Inferior parietal cortex (tissue), 1 donor: ENCODE measurements at regions not wholly inside any gene's neighbourhood (a gene's known extent, or its start where the extent isn't known, plus 50 kb on each side); places are given as distances from the start of the nearest gene placed in this dataset.

Experiments used
- DNase-seq: peaks from one replicate; pipeline ENCODE4 v3.0.0-alpha.2; 2016; ENCODE audit errors: extremely low spot score

DNA sequence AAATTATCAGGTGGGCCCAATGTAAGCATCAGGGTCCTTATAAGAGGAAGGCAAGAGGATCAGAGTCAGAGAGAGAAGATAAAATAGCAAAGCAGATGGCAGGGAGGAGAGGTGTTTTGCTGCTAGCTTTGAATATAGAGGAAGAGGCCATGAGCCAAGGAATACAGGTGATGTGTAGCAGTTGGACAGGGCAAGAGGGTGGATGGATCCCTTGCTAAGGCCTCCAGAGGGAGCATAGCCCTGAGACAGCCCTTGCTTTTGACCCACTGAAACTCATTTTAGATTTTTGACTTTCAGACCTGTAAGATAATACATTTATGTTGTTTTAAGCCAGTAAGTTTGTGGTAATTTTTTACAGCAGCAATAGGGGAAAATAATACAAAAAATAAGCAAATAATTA is 116.6 kb upstream of the PARD3B start:
- DNase-seq: no peak

DNA sequence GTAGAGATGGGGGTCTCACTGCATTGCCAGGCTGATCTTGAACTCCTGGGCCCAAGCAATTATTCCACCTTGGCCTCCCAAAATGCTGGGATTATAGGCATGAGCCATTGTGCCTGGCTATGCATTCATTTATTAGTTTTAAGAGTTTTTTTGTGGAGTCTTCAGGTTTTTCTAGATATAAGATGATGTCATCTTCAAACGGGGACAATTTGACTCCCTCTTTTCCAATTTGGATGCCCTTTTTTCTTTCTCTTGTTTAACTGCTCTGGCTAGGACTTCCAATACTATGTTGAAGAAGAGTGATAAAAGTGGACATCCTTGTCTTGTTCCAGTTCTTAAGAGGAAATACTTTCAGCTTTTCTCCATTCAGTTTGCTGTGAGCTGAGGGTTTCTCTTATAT is 113.7 kb upstream of the PARD3B start:
- no peak for DNase-seq

DNA sequence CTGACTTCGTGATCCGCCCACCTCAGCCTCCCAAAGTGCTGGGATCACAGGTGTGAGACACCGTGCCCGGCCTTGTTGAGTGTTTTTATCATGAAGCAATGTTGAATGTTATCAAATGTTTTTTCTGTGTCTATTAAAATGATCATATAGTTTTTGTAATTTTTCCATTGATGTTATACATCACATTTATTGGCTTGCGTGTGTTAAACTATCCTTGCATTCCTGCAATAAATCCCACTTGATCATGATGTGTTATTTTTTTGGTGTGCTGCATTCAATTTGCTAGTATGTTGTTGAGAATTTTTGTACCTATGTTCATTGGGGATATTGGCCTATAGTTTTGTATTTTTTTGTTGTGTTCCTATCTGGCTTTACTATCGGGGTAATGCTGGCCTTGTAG is 113.1 kb upstream of the PARD3B start:
- no peak for DNase-seq

DNA sequence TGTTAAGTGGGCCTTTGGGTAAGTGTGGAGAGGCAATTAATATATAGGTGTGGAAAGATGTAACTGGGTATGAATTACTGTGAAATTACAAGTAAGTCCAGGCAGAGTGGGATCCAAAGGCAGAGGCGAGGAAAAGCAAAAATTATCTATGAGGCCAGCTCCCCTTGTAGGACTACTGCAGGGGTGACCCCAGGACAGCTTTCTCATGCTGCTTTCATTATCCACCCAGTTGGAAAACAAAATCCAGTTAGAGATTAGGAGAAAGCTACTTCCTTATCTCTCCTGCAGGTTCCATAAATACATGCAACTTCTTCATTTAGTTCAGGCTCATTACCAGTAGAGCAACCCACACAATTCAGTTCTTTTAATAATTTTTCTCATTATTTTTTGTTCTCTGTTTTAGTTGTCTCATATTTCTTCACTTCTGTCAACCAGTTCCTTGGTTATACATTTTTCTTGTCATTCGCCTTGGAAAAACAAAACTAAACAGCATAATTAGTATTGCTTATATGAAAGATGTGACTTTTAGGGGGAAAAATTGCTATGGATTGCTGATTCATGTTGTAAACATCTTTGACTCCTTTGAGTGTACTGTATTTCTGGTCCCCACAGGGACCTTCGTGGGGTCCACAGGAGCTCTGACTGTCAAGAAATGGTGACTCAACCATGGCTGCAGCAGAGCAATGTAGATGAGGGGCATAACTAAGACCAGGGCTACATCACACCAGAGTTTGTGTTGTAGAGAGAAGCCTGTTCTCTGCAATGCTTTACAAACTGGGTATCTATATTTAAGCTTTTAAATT is 110.4 kb upstream of the PARD3B start:
- DNase-seq: no peak

DNA sequence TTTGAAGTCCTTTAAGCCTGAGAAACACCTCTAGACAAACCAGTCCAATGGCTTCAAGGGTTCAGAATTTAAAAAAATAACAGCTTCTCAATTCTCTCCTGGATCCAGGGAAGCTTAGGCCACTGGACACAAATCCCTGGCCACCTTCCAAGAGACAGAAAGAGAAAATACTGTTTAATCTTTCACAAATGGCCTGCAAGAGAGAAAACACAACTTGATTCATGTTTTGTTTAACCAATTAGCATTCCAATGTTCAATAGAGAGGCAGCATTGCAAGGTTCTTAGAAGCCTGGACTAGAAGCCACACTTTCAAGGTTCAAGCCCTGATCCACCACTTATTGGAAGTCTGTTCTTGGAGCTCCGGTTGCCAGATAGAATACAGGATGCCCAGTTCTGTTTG is 109.0 kb upstream of the PARD3B start:
- DNase-seq: no peak

DNA sequence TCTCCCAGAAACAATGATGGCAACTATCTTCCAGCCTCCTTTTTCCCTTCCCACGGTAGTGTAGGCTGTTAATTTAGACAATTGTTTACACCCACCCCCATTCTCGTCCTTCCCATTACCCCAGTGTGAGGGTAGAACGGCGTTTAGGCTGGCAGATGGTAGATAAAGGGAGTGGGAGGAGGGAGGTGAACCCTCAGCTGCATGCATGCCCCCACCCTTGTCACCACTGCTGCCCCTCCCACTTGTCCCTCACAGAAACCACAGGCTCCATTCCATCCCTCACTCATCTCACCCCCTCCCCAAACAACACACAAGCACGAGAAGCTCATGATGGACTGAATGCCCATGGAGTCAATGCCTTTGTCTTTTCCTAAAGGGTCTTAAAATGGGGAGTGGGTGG is 107.9 kb upstream of the PARD3B start:
- no peak for DNase-seq

DNA sequence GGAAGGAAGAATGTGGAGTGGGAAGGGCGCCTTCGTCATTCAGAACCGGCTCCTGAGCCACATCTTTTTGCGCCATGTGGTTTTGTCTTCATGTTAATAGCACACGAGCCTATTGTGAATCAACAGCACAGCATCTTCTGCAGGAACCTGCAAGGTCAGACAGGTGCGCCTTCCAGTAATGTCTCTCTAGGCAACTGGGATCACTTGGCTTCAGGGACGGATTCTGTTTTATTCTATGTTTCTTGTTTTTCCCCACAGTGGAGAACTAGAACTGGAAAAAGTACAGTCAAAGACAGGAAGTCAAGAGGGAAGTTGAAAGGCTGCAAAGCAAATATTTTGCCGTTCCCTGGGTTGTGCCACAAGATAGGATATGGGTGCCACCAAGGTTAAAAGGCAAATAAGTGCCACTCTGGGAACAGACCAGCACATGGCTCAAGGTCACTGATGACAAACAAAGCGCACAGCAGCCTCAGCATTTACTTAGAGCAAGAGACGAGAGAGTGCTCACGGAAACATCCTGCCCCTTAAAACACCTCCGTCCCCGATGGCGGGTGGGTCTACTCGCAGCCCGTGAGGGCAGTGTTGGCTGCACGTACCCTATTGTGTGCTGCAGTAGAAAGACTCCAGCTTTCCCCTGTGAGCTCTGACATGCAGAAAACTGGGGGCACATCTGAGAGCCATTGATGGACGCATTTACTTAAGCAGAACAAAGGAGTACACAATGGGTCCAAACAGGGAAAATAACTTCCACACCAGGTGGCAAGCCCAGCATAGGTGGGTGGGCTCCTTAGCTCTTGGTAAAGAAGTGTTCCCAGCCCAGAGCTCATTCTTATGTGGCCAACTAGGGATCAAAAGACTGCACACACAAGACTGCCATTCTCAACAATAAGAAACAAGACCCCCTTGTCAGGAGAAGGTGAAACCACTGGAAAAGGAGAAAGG is 107.2 kb upstream of the PARD3B start:
- no peak for DNase-seq

DNA sequence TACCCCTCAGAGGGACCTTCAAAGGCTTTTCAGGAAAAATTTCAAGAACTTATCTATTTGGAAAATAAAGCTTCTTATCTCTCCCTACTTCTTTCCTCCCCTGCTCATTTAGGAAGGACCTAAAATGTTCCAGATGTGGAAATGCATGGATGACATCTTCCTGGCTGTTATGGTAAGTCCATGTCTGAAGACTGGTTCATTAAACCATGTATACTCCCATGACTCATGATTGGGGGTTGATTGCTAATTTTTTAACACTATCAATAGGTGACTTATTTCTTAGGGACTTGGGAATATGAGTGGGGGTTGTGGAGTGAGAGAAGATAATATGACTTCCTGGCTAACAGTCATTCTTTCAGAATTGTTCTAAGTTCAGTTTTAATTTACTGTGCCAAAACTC is 104.0 kb upstream of the PARD3B start:
- DNase-seq: no peak

DNA sequence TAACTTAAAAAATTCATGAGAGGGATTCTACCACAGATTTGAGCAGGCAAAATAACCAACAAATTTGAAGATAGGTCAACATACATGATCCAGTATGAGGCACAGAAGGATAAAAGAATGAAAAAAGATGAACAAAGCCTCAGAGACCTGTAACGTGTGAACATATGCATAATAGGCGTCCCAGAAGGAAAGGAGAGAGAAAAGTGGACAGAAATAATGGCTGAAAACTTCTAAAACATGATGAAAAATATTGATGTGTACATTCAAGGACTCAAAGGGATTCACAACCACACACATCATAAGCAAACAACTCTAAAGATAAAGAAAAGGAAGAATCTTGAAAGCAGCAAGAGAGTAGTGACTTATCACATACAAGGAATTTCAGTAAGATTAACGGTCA is 100.1 kb upstream of the PARD3B start:
- DNase-seq: no peak

DNA sequence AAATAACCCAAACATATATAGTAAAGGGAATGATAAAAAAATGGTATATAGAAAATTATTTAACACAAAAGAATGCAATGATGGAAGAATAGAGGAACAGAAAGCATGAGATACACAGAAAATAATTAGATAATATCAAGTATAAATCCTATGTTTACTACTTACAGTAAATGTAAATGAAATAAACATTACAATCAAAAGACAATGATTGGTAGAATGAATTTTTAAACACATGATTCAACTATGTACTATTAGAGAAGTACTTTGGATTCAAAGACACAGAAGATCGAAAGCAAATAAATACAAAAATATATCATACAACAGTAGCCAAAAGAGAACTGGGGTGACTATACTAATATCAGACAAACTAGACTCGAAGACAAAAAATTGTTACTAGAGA is 97.6 kb upstream of the PARD3B start:
- no peak for DNase-seq

DNA sequence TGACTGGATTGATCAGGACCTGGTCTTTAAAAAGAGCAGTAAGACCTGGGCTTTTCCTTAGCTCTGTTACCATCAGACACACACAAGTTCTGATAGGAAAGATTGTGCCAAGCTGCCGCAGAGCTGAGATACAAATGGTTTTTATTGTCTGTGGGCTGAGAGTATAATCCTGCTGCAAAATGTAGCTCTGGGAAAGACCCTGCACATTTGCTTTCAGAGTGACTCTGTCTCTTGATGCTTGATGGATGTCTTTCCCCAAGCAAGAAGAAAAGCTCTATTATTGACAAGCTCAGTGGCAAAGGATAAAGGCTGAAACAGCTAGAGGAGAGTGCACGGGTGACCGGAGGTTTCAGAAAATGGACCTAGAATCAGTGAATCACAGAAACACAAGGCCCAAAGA is 95.3 kb upstream of the PARD3B start:
- DNase-seq: no peak

DNA sequence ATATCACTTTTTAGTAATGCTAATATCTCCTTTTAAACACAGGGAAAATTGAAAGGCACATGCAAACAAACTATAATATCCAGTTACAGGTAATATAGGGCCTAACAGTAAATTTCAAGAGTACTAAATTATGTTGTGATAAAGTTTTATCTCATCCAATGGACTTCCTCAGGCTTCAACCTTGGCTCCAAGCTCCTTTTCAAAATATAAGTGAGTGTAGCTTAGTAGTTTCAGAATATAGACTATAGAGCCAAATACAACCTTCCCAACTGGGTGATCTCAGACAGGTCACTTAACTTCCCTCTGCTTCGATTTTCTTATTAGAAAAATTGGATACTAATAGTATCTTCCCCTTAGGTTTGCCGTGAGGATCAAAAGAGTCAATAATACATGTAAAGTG is 93.5 kb upstream of the PARD3B start:
- no peak for DNase-seq

DNA sequence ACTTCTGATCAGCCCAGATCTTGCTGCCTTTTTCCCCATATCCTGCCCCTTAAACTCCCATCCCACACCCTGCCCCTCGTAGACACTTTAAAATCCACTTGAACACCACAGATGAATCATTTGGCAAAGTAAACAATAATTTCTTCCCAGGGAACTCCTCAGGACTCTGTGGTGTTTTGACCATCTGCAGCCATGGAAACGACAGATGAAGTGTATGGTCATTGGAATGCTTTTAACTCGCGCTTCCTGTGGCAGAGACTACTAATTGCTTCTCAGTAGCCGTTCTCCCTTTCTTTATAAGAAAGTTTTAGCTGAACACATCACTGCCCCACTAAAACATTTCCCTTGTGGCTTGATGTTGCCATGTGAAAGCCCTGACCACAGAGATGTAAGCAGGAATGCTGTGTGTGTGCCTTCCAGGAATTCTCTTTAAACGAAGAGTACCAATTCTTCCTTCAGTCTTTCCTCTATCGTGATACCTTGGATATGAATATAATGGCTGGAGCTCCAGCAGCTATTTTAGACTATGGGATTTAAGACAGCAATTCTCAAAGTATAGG is 92.7 kb upstream of the PARD3B start:
- DNase-seq: peak; percentile 10

DNA sequence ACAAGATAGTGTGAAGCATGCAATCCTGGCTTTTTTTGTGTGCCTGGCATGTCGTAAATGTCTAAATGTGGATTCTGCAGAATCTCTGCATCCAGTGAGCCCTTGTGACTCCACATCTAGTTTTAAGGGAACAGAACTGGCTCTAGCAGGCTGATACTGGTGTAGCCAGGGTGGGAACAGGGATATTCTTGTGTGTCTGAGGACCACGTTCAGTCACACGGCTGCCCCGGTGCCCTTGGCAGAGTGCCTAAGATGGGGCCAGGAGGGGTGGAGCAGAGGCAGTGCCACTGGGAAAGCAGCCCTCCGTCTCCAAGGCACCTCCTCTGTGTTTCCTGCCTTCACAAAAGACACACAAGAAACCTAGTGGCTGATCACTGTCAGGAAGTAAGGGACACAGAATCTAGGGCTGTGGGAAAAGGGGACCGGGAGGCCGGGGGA is 91.5 kb upstream of the PARD3B start:
- no peak for DNase-seq

DNA sequence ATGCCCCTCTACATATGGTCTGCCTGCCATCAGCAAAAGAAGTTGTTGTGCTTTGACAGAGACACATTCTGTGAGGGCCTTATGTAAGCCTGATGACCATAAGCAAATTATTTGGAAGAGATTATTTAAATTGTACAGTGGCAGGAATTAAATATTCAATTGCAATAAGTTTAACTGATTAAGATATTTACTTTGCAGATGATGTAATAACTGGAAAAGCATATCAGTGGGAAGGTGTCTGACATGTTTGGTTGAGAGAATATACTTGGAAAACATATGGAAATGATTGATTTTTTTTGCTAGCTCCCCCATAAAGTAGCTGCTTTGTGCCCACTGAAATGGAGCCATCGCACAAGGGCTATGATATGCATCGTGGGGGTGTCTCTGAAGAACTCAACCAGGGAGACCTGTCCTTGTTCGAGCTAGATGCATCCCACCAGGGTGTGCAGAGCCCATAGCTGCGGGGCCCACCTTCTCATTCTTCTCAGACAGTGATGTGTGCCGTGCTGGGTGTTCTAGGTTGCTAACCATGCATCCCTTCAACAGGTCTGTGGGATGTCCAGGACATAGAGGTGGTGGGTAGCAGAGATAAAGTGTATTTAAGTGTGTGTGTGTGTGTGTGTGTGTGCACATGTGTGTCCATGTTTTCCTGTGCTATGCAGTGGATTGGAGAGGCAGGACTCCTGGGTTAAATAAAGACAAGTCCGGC is 90.4 kb upstream of the PARD3B start:
- DNase-seq: no peak

DNA sequence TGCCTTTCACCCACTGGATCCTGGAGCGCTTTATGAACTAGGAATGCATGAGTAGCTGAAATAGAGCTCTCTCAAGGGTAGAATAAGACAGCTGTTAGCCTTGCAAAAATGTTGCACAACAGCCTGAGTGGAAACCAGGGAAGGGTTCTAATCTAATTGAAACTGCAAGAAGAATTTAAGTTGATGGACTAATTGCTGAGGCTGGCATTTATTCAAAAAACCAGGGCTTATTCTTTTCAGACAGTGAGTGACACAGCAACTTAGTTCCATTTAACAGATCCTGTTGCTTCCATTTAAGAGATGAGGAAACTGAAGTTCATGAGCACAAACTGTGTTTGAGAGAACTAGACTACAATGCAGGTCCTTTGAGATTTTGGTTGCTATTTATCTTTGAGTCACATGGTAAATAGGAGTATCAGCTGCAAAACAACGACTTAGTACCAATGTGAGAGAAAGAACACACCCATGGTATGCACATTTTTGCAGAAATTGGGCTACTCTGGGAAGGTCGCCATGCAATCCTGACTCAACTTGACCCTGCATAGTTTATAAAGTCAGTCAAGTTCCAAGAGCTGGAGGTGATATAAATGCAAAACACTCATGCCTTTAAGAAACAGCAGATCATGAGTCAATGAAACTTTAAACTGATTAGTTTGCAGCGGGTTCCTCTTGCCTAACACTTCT is 76.4 kb upstream of the PARD3B start:
- DNase-seq: no peak

DNA sequence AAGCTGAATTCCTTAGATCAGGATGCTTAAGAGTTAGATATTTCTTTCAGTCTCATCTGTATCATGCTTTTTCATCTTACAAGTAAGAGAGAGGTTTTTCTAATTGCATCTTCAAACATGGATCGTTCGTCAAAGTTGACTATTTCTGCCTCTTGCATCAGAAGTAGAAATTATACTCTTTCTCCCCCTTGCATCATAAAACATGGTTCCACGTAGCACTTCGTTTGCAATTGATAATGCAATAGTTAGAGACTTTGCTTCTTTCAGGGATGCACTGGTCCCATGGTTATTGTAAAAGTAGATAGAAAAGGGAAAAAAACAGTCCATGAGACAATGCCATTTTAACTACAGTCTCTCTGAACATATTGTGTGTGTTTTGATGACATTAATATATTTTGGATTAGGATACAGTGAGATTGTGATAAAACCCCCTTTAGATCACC is 75.1 kb upstream of the PARD3B start:
- no peak for DNase-seq

DNA sequence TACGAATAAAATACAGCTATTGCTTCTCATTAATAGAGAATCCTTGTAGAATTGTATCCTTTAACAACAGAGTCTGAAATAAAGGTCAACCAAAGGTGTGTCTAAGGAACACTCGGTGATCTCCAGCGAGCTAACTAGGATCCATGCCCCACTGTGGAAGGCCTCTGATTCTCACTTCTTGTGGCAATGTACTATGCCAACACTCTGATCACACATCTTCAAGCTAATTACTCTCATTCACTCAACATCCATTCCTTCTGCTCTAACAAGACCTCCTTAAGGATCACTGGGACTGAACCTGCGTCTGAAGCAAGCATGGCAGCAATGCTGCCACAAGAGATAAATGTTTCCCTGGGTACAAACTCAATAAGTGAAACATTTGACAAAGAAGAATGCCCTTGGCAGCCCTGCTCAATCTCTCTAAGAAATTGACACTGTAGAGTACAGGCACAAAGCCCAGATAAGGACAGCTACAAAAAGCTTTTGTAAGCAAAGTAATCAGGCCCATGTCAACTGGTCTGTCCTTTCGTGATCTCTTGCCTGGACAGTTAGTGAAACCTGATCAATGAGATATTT is 74.6 kb upstream of the PARD3B start:
- DNase-seq: no peak

DNA sequence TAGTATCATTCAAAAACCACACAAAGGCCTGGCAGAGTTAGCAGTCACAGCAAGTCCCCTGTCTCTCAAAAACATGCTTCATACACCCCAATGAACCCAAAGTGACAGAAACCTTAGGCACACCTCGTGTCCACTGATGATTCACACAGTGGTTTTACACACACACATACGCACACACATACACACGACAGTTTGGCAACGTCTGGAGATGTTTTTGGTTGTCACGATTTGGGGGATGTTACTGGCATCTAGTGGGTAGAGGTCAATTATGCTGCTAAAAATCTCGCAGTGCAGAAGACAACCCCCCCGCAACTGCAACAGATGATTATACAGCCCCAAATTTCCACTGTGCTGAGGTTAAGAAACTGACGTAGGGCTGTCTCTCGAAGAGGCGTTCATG is 72.9 kb upstream of the PARD3B start:
- no peak for DNase-seq

DNA sequence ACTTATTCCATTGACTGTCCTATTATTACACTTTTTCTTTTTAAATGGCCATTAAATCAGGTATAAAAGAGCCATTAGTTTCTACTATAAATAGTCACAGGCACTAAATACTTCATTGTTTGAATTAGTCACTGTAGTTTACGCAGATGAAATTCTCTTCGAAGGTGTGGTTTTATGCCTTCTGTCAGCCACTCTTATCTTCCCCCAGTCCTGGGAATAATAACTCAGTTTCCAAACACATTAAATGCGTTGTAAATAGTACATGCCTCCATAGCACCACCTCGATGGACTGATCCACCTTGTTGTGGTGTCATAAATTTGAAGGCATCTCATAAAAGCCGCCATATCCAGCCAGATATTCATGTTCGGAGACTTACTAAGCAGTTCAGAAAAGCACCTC is 72.1 kb upstream of the PARD3B start:
- no peak for DNase-seq

DNA sequence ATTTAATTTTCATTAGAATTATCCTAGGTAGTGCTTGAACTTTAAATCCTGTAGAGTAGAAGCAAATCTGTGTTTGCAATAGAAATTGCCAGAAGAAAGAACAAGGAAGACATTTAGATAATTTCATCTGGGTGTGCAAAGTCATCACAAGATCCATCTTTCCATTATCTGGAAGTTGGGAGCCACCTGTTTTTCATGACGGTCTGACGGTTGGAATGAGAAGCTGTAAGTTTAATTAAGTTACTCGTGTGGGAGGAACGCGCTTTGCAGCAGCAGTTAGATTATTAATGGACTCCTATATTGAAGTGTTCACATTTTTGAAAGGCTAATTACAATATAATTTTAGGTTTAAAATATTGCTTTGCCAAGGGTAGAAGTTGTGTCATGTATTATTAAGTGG is 69.9 kb upstream of the PARD3B start:
- no peak for DNase-seq
